ENCODE measurements at regions not wholly inside any gene's neighbourhood (a gene's known extent, or its start where the extent isn't known, plus 50 kb on each side); places are given as distances from the start of the nearest gene placed in this dataset.

GRCh38 chr11:15839061-15839460 is 517.3 kb downstream of the SOX6 start:
- TF ChIP-seq CTCF (IDR thresholded peaks at IDR 0.05): no peak
- no peak for TF ChIP-seq POLR2A (IDR thresholded peaks at IDR 0.05)
